ENCODE measurements at regions not wholly inside any gene's neighbourhood (a gene's known extent, or its start where the extent isn't known, plus 50 kb on each side); places are given as distances from the start of the nearest gene placed in this dataset.

GRCh38 chrX:45740291-45740690, 539.6 kb upstream of the DIPK2B start:
- no peak for DNase-seq
- Histone ChIP-seq H3K27ac (no peak overlapping the region), H3K36me3 (no peaks in the 10 kb centered on the region), H3K27me3 (no peaks in the 10 kb centered on the region), H3K4me3 (replicated peaks in 1 of 3) (no peak overlapping the region), H3K4me1 (no peaks in the 10 kb centered on the region), H3K9me3 (no peaks in the 10 kb centered on the region)
- intact Hi-C loops (cut with DNase I): no loop called here
- WGBS, 2 donors: 84 to 93% methylated on average over 3 of the region's 3 CpGs
- TF ChIP-seq CTCF (IDR thresholded peaks at IDR 0.05) (no peak), POLR2A (IDR thresholded peaks at IDR 0.05) (no peak)

- Histone ChIP-seq H3K4me1 (no peaks in the 10 kb centered on the region), H3K27me3 (no peaks in the 10 kb centered on the region), H3K4me3 (replicated peaks in 1 of 3) (no peak overlapping the region), H3K36me3 (no peaks in the 10 kb centered on the region), H3K27ac (no peak overlapping the region), H3K9me3 (no peaks in the 10 kb centered on the region)
- intact Hi-C loops (cut with DNase I): no loop called here
- TF ChIP-seq POLR2A (IDR thresholded peaks at IDR 0.05) (no peak), CTCF (IDR thresholded peaks at IDR 0.05) (no peak)
- no peak for DNase-seq
- WGBS, 2 donors: 74 to 75% methylated on average over 1 of the region's 1 CpG
These were observed 534.9 kb upstream of the DIPK2B start for GRCh38 chrX:45735571-45735970.

- Histone ChIP-seq H3K4me1 (no peaks in the 10 kb centered on the region), H3K27me3 (no peaks in the 10 kb centered on the region), H3K9me3 (no peaks in the 10 kb centered on the region), H3K27ac (no peak overlapping the region), H3K4me3 (replicated peaks in 1 of 3) (no peak overlapping the region), H3K36me3 (no peaks in the 10 kb centered on the region)
- intact Hi-C loops (cut with DNase I): no loop called here
- no peak for DNase-seq
- no peak for TF ChIP-seq POLR2A (IDR thresholded peaks at IDR 0.05)
- no peak for TF ChIP-seq CTCF (IDR thresholded peaks at IDR 0.05)
- 92 to 94% methylated on average over 10 of the region's 10 CpGs for WGBS, 2 donors
These were observed 530.8 kb upstream of the DIPK2B start for GRCh38 chrX:45731448-45731847.

- Histone ChIP-seq H3K9me3 (no peaks in the 10 kb centered on the region), H3K36me3 (no peaks in the 10 kb centered on the region), H3K27me3 (no peaks in the 10 kb centered on the region), H3K27ac (no peak overlapping the region), H3K4me3 (replicated peaks in 1 of 3) (no peak overlapping the region), H3K4me1 (no peaks in the 10 kb centered on the region)
- DNase-seq: no peak
- no peak for TF ChIP-seq POLR2A (IDR thresholded peaks at IDR 0.05)
- TF ChIP-seq CTCF (IDR thresholded peaks at IDR 0.05): no peak
- intact Hi-C loops (cut with DNase I): no loop called here
- 70 to 71% methylated on average over 1 of the region's 1 CpG for WGBS, 2 donors
These were observed 527.1 kb upstream of the DIPK2B start for GRCh38 chrX:45727761-45728160.

GRCh38 chrX:45722471-45722870, 521.8 kb upstream of the DIPK2B start:
- no peak for DNase-seq
- Histone ChIP-seq H3K27ac (no peak overlapping the region), H3K36me3 (no peaks in the 10 kb centered on the region), H3K27me3 (no peaks in the 10 kb centered on the region), H3K4me3 (replicated peaks in 1 of 3) (no peak overlapping the region), H3K4me1 (no peaks in the 10 kb centered on the region), H3K9me3 (no peaks in the 10 kb centered on the region)
- 74 to 79% methylated on average over 3 of the region's 3 CpGs for WGBS, 2 donors
- intact Hi-C loops (cut with DNase I): no loop called here
- no peak for TF ChIP-seq CTCF (IDR thresholded peaks at IDR 0.05)
- TF ChIP-seq POLR2A (IDR thresholded peaks at IDR 0.05): no peak

Measured in thyroid gland (tissue), 4 donors.